ENCODE measurements at regions not wholly inside any gene's neighbourhood (a gene's known extent, or its start where the extent isn't known, plus 50 kb on each side); places are given as distances from the start of the nearest gene placed in this dataset.

- no peak for TF ChIP-seq CTCF (conservative IDR thresholded peaks at IDR 0.05; ENCODE audit: low read depth, low read length)
- no peak for TF ChIP-seq EZH2 (IDR thresholded peaks at IDR 0.05; ENCODE audit: borderline replicate concordance, low read depth, low read length, poor library complexity, severe bottlenecking)
These were observed 69.7 kb upstream of the ADCY2 start for GRCh38 chr5:7325975-7326913.

All from A673 (cell line).